SK-N-SH treated with all-trans-retinoic acid at 6 μM for 48 hours (cell line): ENCODE measurements at regions not wholly inside any gene's neighbourhood (a gene's known extent, or its start where the extent isn't known, plus 50 kb on each side); places are given as distances from the start of the nearest gene placed in this dataset.

Experiments
- ARNTL ChIP-seq: fragments of 450-650 bp; formaldehyde crosslinking; IDR thresholded peaks from 2 replicates; pipeline ENCODE4 v1.5.0; 2020; ENCODE audit warnings: low read depth, mild to moderate bottlenecking, moderate library complexity, borderline replicate concordance
- CSRNP3 ChIP-seq: fragments of 250-450 bp; sonication (Bioruptor Pico); IDR thresholded peaks from 2 replicates; pipeline ENCODE4 v1.5.1; 2021; ENCODE audit warnings: mild to moderate bottlenecking, moderate library complexity
- GLIS3 ChIP-seq: fragments of 250-450 bp; sonication (Bioruptor Pico); IDR thresholded peaks from 2 replicates; pipeline ENCODE4 v1.5.0; 2020; ENCODE audit warnings: mild to moderate bottlenecking, moderate library complexity
- OSR1 ChIP-seq: fragments of 250-450 bp; sonication (Bioruptor Pico); IDR thresholded peaks from 2 replicates; pipeline ENCODE4 v1.8.0; 2022; ENCODE audit warnings: moderate library complexity, mild to moderate bottlenecking, inconsistent platforms
- RARB ChIP-seq: fragments of 250-450 bp; sonication (Bioruptor Pico); IDR thresholded peaks from 2 replicates; pipeline ENCODE4 v1.8.0; 2021; ENCODE audit warnings: mild to moderate bottlenecking, moderate library complexity
- ZFP3 ChIP-seq: fragments of 250-450 bp; sonication (Bioruptor Pico); IDR thresholded peaks from 2 replicates; pipeline ENCODE4 v1.5.0; 2020; ENCODE audit warnings: mild to moderate bottlenecking, moderate library complexity
- ZFP30 ChIP-seq: fragments of 450-650 bp; formaldehyde crosslinking; IDR thresholded peaks from 2 replicates; pipeline ENCODE4 v1.5.0; 2022; ENCODE audit warnings: mild to moderate bottlenecking, moderate library complexity
- ZNF565 ChIP-seq: fragments of 450-650 bp; formaldehyde crosslinking; conservative IDR thresholded peaks from 2 replicates; pipeline ENCODE4 v1.5.0; 2020; ENCODE audit warnings: low read depth, mild to moderate bottlenecking, moderate library complexity
- ZNF70 ChIP-seq: fragments of 450-650 bp; formaldehyde crosslinking; IDR thresholded peaks from 2 replicates; pipeline ENCODE4 v1.5.0; 2020; ENCODE audit warnings: mild to moderate bottlenecking, moderate library complexity
- TF ChIP-seq, protein P1 (sequence below): fragments of 250-450 bp; sonication (Bioruptor Pico); IDR thresholded peaks from 2 replicates; pipeline ENCODE4 v1.5.1; 2020; ENCODE audit warnings: low read depth, mild to moderate bottlenecking, moderate library complexity
- TF ChIP-seq, protein P2 (sequence below): fragments of 250-450 bp; sonication (Bioruptor Pico); IDR thresholded peaks from 2 replicates; pipeline ENCODE4 v1.8.0; 2020; ENCODE audit warnings: mild to moderate bottlenecking, moderate library complexity, borderline replicate concordance

DNA sequence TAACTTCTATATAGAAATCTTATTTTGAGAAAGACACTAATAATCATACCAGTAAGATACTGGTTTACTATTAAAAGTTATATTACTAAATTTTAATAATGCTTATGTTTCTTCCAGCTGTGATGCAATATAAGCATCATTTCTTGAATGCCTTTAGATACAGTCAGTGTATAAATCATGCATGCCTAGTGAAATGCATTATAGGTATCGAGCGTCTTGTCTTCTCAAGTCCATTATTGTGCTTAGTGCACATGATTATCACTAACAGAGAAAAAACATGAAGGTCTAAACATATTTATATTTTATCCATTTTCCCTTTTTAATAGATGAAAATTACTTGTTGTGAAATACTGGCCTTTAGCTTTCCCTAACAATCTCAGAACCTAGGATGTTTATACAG, 1021.5 kb upstream of the AGA start:
- TF ChIP-seq OSR1 (CRISPR knock-in tag) (no peak), CSRNP3 (no peak), ZNF565 (CRISPR knock-in tag) (no peak), RARB (no peak), ARNTL (CRISPR knock-in tag) (no peak), ZFP30 (CRISPR knock-in tag) (no peak), GLIS3 (CRISPR knock-in tag) (no peak), ZFP3 (CRISPR knock-in tag) (no peak), ZNF70 (CRISPR knock-in tag) (no peak)
- TF ChIP-seq, protein P1, sequence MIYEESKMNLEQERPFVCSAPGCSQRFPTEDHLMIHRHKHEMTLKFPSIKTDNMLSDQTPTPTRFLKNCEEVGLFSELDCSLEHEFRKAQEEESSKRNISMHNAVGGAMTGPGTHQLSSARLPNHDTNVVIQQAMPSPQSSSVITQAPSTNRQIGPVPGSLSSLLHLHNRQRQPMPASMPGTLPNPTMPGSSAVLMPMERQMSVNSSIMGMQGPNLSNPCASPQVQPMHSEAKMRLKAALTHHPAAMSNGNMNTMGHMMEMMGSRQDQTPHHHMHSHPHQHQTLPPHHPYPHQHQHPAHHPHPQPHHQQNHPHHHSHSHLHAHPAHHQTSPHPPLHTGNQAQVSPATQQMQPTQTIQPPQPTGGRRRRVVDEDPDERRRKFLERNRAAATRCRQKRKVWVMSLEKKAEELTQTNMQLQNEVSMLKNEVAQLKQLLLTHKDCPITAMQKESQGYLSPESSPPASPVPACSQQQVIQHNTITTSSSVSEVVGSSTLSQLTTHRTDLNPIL: no peak
- TF ChIP-seq, protein P2, sequence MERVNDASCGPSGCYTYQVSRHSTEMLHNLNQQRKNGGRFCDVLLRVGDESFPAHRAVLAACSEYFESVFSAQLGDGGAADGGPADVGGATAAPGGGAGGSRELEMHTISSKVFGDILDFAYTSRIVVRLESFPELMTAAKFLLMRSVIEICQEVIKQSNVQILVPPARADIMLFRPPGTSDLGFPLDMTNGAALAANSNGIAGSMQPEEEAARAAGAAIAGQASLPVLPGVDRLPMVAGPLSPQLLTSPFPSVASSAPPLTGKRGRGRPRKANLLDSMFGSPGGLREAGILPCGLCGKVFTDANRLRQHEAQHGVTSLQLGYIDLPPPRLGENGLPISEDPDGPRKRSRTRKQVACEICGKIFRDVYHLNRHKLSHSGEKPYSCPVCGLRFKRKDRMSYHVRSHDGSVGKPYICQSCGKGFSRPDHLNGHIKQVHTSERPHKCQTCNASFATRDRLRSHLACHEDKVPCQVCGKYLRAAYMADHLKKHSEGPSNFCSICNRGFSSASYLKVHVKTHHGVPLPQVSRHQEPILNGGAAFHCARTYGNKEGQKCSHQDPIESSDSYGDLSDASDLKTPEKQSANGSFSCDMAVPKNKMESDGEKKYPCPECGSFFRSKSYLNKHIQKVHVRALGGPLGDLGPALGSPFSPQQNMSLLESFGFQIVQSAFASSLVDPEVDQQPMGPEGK (CRISPR knock-in tag): no peak
